Activated CD4-positive, alpha-beta memory T cell treated with anti-CD3 and anti-CD28 coated beads for 36 hours (primary cell): ENCODE measurements at regions not wholly inside any gene's neighbourhood (a gene's known extent, or its start where the extent isn't known, plus 50 kb on each side); places are given as distances from the start of the nearest gene placed in this dataset.
"Not testable (repeated sequence)": the region's sequence is repeated elsewhere in the genome, so short reads cannot be mapped to it uniquely, and the experiment has no call there.

Source experiments
- CTCF ChIA-PET: fragments of 350-600 bp; sonication (Branson Sonifier 250); formaldehyde crosslinking; loops from one replicate; lab custom pipeline; 2021; ENCODE audit warnings: antibody characterized with exemption, inconsistent platforms; lab: Charles Lee
- POLR2A ChIA-PET: fragments of 350-600 bp; sonication (Branson Sonifier 250); formaldehyde crosslinking; loops from one replicate; lab custom pipeline; 2021; ENCODE audit warnings: antibody characterized with exemption; lab: Charles Lee
- DNase-seq: peaks from one replicate; pipeline ENCODE4 v3.0.0-alpha.2; 2020
- H3K27ac Mint-ChIP-seq: one replicate; pipeline ENCODE4 v1.8.0; 2021; ENCODE audit warnings: mixed read lengths
- H3K27me3 Mint-ChIP-seq: one replicate; pipeline ENCODE4 v1.8.0; 2021; ENCODE audit warnings: mixed read lengths
- H3K36me3 Mint-ChIP-seq: one replicate; pipeline ENCODE4 v1.8.0; 2021; ENCODE audit warnings: mixed read lengths
- H3K4me1 Mint-ChIP-seq: one replicate; pipeline ENCODE4 v1.8.0; 2021; ENCODE audit warnings: low read depth, mixed read lengths
- H3K4me3 Mint-ChIP-seq: one replicate; pipeline ENCODE4 v1.8.0; 2021; ENCODE audit warnings: mild to moderate bottlenecking, mixed read lengths
- H3K9me3 Mint-ChIP-seq: one replicate; pipeline ENCODE4 v1.8.0; 2021; ENCODE audit warnings: mixed read lengths
- intact Hi-C: fragments of 100-400 bp; cut with micrococcal nuclease; formaldehyde crosslinking; loops from one replicate; pipeline ENCODE4 v1.15.1; 2023

DNA sequence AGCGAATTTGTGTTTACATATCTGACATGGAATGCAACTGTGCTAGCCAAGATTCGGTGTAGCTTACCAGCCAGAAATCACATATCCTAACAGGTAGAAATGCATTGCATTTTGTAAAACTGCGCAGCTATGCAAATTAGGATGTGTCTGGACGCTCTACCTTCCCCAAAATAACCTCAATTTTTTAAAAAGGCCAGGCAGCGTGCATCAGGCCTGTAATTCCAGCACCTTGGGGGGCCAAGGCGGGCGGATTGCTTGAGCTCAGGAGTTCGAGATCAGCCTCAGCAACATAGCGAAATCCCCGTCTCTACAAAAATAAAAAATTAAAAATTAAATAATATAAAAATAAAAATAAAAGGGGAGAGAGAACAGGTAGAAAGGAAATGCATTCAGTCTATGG lies 305.0 kb downstream of the TYW1 start:
- ChIA-PET CTCF (interaction anchor here (2.2 kb wide), 1 partner anchor 261 kb away, joined by 6 read pairs; no protein-coding TSS in a partner anchor), POLR2A (interaction anchor here (1.7 kb wide), 1 partner anchor 306 kb away, joined by 4 read pairs; the partner anchor contains the start of gene SBDS)
- peaks cover 2% of the 10 kb centered on the region for H3K36me3 Mint-ChIP-seq
- peaks cover 17% of the 10 kb centered on the region for H3K4me1 Mint-ChIP-seq
- no peaks in the 10 kb centered on the region for H3K9me3 Mint-ChIP-seq
- H3K4me3 Mint-ChIP-seq, result peak overlapping the region; percentile 88
- intact Hi-C loops, result loop anchor here (1.0 to 10.0 kb wide), 4 partner anchors 167 to 807 kb away; partner anchors contain the start of gene TYW1
- H3K27me3 Mint-ChIP-seq, result no peaks in the 10 kb centered on the region
- no peak for DNase-seq
- H3K27ac Mint-ChIP-seq, result peak overlapping the region; percentile 94

DNA sequence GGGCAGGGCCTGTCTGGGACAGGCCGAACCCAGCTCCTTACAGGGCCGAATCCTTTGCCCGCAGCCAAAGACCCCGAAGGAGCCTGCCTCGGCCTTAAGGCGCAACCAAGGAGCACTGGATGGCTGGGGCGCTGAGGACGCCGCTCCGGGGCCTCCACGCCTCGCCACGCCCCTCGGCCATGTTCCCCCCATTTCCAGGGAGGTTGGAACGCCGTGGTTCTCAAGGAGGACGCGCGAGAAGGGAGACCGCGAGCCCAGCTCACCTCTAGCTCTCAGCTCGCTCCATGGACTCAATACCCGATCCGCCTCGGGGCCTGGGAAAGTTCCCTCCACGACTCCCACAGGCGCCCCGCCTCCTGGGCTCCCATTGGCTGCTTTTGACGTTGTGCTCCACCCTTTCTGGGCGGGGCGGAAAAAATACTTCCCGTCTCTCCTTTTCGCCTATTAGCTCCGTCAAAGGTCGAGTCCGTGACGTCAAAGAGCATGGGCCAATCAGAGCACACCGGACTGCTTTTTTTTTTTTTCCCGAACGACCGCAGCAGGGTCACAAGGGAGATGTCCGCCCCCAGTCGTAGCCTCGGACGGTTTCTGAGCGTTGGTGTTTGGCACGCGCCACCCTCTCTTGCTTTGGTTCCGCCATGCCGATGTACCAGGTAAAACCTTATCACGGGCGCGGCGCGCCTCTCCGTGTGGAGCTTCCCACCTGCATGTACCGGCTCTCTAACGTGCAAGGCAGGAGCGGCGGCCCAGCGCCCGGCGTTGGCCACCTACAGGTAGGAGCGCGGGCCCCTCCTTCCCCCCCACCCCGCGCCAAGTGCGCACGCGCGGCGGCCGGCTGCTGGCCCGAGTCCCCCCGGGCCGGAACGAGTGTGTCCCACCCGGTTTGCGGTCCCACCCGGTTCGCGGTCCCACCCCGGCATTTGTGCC lies 305.7 kb downstream of the TYW1 start:
- H3K36me3 Mint-ChIP-seq, result peaks cover 2% of the 10 kb centered on the region
- CTCF ChIA-PET, result interaction anchor here (1.2 to 2.2 kb wide), 2 partner anchors 250 to 262 kb away, joined by 6 to 7 read pairs; no protein-coding TSS in a partner anchor
- H3K27me3 Mint-ChIP-seq, result no peaks in the 10 kb centered on the region
- H3K27ac Mint-ChIP-seq, result peak overlapping the region; percentile 94
- H3K4me3 Mint-ChIP-seq, result peak overlapping the region; percentile 88
- no peaks in the 10 kb centered on the region for H3K9me3 Mint-ChIP-seq
- POLR2A ChIA-PET, result interaction anchor here (0.9 to 1.7 kb wide), 2 partner anchors 262 to 307 kb away, joined by 3 to 4 read pairs; partner anchors contain the start of gene SBDS
- intact Hi-C loops, result loop anchor here (1.0 to 10.0 kb wide), 4 partner anchors 168 to 808 kb away; partner anchors contain the start of gene TYW1
- H3K4me1 Mint-ChIP-seq, result peaks cover 17% of the 10 kb centered on the region
- peak; percentile 99 for DNase-seq

DNA sequence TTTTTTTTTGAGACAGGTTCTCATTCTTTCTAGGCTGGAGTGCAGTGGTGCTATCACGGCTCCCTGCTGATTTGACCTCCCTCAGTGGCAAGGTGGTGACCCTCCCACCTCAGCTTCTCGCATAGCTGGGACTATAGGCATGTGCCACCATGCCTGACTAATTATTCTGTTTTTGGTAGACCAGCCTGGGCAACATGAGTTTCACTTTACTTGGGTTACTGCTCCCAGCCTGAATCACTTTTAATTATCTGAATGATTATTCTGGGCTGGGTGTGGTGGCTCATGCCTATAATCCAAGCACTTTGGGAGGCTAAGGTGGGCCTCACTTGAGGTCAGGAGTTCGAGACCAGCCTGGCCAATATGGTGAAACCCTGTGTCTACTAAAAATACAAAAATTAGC lies 308.2 kb downstream of the TYW1 start:
- H3K27ac Mint-ChIP-seq, result peak overlapping the region; percentile 8
- DNase-seq, POLR2A ChIA-PET, H3K4me3 Mint-ChIP-seq, H3K27me3 Mint-ChIP-seq, H3K9me3 Mint-ChIP-seq, CTCF ChIA-PET: not testable (repeated sequence)
- H3K4me1 Mint-ChIP-seq, result peaks cover 17% of the 10 kb centered on the region
- intact Hi-C loops, result loop anchor here (10.0 kb wide), 2 partner anchors 170 to 810 kb away; no protein-coding TSS in a partner anchor
- peaks cover 14% of the 10 kb centered on the region for H3K36me3 Mint-ChIP-seq

DNA sequence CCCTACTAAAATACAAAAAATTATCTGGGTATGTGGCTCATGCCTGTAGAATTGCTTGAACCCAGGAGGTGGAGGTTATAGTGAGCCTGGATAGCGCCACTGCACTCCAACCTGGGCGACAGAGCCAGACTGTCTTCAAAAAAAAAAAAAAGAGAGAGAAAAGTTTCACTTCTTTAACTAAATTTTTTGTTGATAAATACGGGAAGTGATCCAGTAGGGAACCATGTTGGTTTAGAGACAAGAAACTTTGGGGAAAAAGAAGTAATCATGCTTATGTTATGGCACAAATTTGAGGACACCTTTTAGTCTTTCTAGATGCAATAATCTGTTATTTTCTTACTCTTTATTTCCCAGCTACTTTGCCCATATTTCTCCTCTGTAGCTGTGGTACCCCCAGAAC lies 309.7 kb downstream of the TYW1 start:
- POLR2A ChIA-PET, result no interaction called here
- no peak overlapping the region for H3K4me3 Mint-ChIP-seq
- peaks cover 29% of the 10 kb centered on the region for H3K36me3 Mint-ChIP-seq
- DNase-seq, result no peak
- no peaks in the 10 kb centered on the region for H3K9me3 Mint-ChIP-seq
- intact Hi-C loops, result loop anchor here (10.0 kb wide), 2 partner anchors 172 to 812 kb away; no protein-coding TSS in a partner anchor
- CTCF ChIA-PET, result no interaction called here
- peaks cover 9% of the 10 kb centered on the region for H3K4me1 Mint-ChIP-seq
- H3K27me3 Mint-ChIP-seq, result no peaks in the 10 kb centered on the region
- H3K27ac Mint-ChIP-seq, result no peak overlapping the region

DNA sequence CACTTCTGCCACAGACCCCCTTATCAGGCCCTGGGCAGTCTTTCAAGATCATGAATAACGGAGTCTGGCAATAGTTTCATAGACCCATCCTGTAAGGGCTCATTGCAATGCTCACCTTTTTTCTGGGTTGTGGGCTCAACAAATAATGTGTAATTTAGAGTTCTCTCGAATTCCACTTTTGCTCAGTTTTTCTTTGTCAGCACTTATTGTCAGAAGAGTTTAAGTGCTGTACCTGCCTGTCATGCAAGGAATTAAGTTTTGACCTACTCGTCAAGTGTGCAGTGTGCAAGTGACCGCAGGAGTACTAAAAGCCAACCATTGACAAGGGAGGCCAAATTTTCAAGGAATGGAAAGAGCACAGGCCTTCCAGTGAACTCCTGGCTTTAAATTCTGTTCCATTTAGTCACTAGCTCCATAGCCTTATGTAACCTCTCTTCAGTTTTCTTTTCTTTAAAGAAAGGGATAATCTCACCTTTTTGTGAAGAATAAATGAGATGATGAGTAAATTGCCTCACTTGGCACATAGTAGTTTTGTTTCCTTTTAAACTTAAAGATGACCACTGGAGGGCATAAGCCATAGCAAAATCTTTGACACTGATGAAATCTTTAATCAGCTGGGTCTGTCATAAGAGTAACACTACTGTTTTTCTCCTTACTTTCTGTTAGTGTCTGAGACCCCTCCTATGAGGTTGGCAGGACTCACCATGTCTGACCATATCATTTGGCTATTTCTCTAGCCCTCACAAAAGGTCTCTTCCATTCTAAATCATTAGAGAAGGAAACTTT lies 313.3 kb downstream of the TYW1 start:
- Mint-ChIP-seq H3K27ac (no peak overlapping the region), H3K36me3 (peaks cover 46% of the 10 kb centered on the region), H3K27me3 (no peaks in the 10 kb centered on the region), H3K9me3 (no peaks in the 10 kb centered on the region), H3K4me3 (no peak overlapping the region), H3K4me1 (peaks cover 6% of the 10 kb centered on the region)
- intact Hi-C loops, result loop anchor here (10.0 kb wide), 2 partner anchors 175 to 815 kb away; no protein-coding TSS in a partner anchor
- ChIA-PET POLR2A (no interaction called here), CTCF (no interaction called here)
- DNase-seq, result no peak

DNA sequence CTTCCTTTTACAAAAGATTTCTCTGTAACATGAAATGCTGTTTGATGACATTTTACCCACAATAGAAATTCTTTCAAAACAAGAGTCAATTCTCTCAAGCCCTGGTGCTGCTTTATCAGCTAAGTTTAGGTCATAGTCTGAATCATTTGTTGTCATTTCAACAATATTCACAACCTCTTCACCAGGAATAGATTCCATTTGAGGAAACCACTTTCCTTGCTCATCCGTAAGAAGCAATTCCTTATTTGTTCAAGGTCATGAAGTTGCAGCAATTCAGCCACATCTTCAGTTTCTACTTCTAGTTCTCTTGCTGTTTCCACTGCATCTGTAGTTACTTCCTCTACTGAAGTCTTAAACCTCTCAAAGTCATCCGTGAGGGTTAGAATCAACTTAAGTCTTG lies 315.3 kb downstream of the TYW1 start:
- Mint-ChIP-seq H3K4me3 (no peak overlapping the region), H3K4me1 (no peaks in the 10 kb centered on the region), H3K27me3 (no peaks in the 10 kb centered on the region), H3K9me3 (no peaks in the 10 kb centered on the region), H3K36me3 (peaks cover 48% of the 10 kb centered on the region), H3K27ac (no peak overlapping the region)
- POLR2A ChIA-PET, result no interaction called here
- intact Hi-C loops, result no loop called here
- CTCF ChIA-PET, result no interaction called here
- no peak for DNase-seq

DNA sequence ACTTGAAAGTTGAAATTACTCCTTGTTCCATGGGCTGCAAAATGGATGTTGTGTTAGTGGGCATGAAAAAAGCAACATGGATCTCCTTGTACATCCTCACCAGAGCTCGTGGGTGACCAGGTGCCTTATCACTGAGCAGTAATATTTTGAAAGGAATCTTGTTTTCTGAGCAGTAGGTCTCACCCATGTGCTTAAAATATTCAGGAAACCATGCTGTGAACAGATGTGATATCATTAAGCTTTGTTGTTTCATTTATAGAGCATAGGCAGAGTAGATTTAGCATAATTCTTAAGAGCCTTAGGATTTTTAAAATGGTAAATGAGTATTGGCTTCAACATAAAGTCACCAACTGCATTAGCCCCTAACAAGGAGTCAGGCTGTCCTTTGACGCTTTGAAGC lies 316.6 kb downstream of the TYW1 start:
- ChIA-PET POLR2A (no interaction called here), CTCF (interaction anchor here (1.1 kb wide), 1 partner anchor 273 kb away, joined by 3 read pairs; no protein-coding TSS in a partner anchor)
- Mint-ChIP-seq H3K9me3 (no peaks in the 10 kb centered on the region), H3K36me3 (peaks cover 48% of the 10 kb centered on the region), H3K4me3 (no peak overlapping the region), H3K27ac (no peak overlapping the region), H3K27me3 (no peaks in the 10 kb centered on the region), H3K4me1 (no peaks in the 10 kb centered on the region)
- intact Hi-C loops, result no loop called here
- no peak for DNase-seq

DNA sequence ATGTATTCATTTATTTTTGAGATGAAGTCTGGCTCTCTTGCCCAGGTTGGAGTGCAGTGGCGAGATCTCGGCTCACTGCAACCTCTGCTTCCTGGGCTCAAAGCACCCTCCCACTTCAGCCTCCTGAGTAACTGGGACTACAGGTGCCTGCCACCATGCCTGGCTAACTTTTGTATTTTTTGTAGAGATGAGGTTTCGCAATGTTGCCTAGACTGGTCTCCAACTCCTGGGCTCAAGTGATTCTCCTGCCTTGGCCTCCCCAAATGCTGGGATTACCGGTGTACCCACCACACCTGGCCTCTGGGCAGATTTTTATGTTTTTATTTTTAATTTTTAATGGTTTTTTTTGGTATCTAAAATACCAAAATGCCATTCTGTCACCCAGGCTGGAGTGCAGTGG lies 320.3 kb downstream of the TYW1 start:
- H3K4me3 Mint-ChIP-seq, H3K27ac Mint-ChIP-seq, DNase-seq, POLR2A ChIA-PET, H3K4me1 Mint-ChIP-seq, H3K27me3 Mint-ChIP-seq, CTCF ChIA-PET, intact Hi-C loops, H3K9me3 Mint-ChIP-seq: not testable (repeated sequence)
- H3K36me3 Mint-ChIP-seq, result peaks cover 27% of the 10 kb centered on the region

DNA sequence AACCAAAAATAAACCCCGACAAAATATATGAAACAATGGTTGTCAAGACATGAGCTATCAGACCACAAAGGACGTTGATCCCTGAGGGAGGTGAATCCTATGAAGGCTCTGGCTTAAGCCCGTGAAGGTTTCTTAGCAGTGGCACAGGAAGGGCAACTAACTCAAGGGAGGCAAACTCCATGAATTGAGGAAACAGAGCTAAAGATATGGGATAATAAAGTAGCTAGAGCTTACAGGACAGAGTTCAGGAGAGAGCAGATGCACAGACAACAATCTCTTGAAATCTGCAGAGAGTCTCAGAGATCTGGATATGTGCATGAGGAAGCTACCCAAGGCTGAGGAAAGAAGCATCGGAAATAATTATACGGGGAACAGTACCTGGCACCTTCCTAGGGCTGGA lies 331.6 kb downstream of the TYW1 start:
- H3K4me3 Mint-ChIP-seq, intact Hi-C loops, H3K27ac Mint-ChIP-seq, CTCF ChIA-PET, DNase-seq, H3K9me3 Mint-ChIP-seq, H3K27me3 Mint-ChIP-seq, H3K36me3 Mint-ChIP-seq, H3K4me1 Mint-ChIP-seq: not testable (repeated sequence)
- POLR2A ChIA-PET, result interaction anchor here (1.3 kb wide), 1 partner anchor 9 kb away, joined by 3 read pairs; no protein-coding TSS in a partner anchor

DNA sequence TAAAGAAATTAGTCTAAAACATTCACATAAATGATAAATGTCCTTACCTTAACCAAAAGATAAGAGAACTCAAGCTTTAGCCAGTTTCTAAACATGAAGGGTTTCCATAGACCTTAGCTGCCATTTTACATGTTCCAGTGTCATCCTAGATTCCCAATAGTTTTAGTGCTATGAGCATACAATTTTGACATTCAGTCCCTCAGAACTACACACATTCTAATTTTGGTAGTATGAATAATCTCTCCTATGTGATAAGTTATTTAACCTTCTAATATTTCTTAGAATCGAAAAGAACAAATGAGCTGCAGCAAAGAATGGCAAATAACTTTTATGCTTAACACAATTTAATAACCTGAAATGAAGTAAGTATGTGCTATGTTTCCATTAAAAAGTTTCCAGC lies 338.5 kb downstream of the TYW1 start:
- DNase-seq, H3K4me1 Mint-ChIP-seq, H3K27ac Mint-ChIP-seq, POLR2A ChIA-PET, H3K4me3 Mint-ChIP-seq, H3K27me3 Mint-ChIP-seq, H3K9me3 Mint-ChIP-seq, H3K36me3 Mint-ChIP-seq, intact Hi-C loops, CTCF ChIA-PET: not testable (repeated sequence)

DNA sequence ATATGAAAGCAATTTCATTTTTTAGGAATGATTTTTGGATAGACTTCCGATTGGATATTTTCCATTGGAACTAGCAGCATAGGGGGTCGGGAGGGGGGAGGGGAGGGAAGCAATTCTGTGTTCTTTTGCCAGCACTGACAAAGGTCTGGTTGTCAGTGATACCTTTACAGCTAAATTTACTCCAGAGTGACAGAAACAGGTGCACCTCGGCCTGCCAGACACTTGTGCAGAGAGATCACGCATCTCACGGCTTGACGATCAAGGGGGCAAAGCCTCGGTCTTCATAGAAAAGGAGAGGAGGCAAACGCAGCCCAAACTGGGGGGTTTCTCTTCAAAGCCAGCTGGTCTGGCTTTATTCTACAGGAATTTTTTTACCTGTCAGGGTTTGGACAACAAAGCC lies 339.0 kb downstream of the TYW1 start:
- H3K4me3 Mint-ChIP-seq, H3K9me3 Mint-ChIP-seq, intact Hi-C loops, H3K36me3 Mint-ChIP-seq, CTCF ChIA-PET, H3K27ac Mint-ChIP-seq, H3K27me3 Mint-ChIP-seq, DNase-seq, POLR2A ChIA-PET, H3K4me1 Mint-ChIP-seq: not testable (repeated sequence)

DNA sequence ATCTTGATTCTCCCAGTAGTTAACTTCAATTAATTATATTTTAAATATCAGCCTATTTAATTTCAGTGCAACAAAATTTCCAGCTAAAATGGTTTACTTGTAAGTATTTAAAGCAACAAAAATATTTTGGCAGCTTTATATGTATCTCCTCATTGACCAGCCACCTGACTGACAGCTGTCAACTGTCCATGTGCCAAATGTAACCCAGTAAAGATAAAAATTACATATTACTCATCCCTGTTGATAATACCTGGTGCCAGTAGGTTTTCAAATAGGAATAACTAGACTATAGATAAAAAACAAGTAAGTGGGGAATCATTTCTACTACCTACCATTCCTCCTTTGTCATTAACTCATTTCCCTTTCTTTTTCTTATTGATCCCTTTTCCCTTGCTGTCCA lies 341.9 kb downstream of the TYW1 start:
- POLR2A ChIA-PET, CTCF ChIA-PET, H3K4me3 Mint-ChIP-seq, H3K27ac Mint-ChIP-seq, DNase-seq, H3K9me3 Mint-ChIP-seq, H3K4me1 Mint-ChIP-seq, intact Hi-C loops, H3K27me3 Mint-ChIP-seq: not testable (repeated sequence)
- peaks cover 17% of the 10 kb centered on the region for H3K36me3 Mint-ChIP-seq
